Suprapubic skin (tissue), 4 donors: ENCODE measurements at regions not wholly inside any gene's neighbourhood (a gene's known extent, or its start where the extent isn't known, plus 50 kb on each side); places are given as distances from the start of the nearest gene placed in this dataset.

Experiments used
- EP300 ChIP-seq: sonication (generic); formaldehyde crosslinking; IDR thresholded peaks from one replicate; pipeline ENCODE4 v1.6.1; 2017; ENCODE audit warnings: antibody characterized with exemption
- POLR2A ChIP-seq, 2 donors: fragments of 450-650 bp; IDR thresholded peaks; one replicate each; pipeline ENCODE4 v1.6.1; 2017; ENCODE audit warnings: antibody characterized with exemption in 2 of 2, mild to moderate bottlenecking in 2 of 2, moderate library complexity in 2 of 2
- POLR2AphosphoS5 ChIP-seq, 3 donors: sonication (generic); formaldehyde crosslinking; IDR thresholded peaks; one replicate each; pipeline ENCODE4 v1.6.1; 2017; ENCODE audit warnings: antibody characterized with exemption in 3 of 3
- TF ChIP-seq, protein P1 (sequence below), 2 donors: fragments of 200-600 bp in 1 of 2; fragments of 450-650 bp in 1 of 2; sonication (generic) in 1 of 2; IDR thresholded peaks; one replicate each; pipeline ENCODE4 v1.5.1; 2016 to 2019; ENCODE audit warnings: antibody characterized with exemption in 2 of 2, mild to moderate bottlenecking in 1 of 2, moderate library complexity in 1 of 2

DNA sequence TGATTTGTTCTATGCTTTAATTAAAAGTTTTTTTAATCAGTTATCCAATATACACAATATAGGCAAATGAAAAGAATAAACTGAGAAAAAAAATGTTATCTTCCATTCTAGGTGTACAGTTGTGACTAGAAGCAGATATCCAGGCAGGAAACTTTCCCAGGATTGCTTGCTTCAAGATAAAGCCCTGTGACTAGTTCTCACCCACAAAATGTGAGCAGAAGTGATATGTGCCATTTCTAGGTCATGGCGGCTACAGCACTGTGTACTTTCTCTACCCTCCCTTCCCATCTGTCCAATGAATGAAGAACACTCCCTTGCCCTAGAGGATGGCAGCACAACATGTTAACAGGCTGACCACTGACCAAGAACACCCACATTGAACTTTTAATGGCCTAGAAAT is 110.5 kb upstream of the STT3B start:
- TF ChIP-seq POLR2A (IDR thresholded peaks at IDR 0.05), result no peak
- TF ChIP-seq, protein P1, sequence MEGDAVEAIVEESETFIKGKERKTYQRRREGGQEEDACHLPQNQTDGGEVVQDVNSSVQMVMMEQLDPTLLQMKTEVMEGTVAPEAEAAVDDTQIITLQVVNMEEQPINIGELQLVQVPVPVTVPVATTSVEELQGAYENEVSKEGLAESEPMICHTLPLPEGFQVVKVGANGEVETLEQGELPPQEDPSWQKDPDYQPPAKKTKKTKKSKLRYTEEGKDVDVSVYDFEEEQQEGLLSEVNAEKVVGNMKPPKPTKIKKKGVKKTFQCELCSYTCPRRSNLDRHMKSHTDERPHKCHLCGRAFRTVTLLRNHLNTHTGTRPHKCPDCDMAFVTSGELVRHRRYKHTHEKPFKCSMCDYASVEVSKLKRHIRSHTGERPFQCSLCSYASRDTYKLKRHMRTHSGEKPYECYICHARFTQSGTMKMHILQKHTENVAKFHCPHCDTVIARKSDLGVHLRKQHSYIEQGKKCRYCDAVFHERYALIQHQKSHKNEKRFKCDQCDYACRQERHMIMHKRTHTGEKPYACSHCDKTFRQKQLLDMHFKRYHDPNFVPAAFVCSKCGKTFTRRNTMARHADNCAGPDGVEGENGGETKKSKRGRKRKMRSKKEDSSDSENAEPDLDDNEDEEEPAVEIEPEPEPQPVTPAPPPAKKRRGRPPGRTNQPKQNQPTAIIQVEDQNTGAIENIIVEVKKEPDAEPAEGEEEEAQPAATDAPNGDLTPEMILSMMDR (IDR thresholded peaks at IDR 0.05), result no peak
- TF ChIP-seq EP300, result no peak
- TF ChIP-seq POLR2AphosphoS5 (IDR thresholded peaks at IDR 0.05), result no peak
